ENCODE measurements at regions not wholly inside any gene's neighbourhood (a gene's known extent, or its start where the extent isn't known, plus 50 kb on each side); places are given as distances from the start of the nearest gene placed in this dataset.

DNA sequence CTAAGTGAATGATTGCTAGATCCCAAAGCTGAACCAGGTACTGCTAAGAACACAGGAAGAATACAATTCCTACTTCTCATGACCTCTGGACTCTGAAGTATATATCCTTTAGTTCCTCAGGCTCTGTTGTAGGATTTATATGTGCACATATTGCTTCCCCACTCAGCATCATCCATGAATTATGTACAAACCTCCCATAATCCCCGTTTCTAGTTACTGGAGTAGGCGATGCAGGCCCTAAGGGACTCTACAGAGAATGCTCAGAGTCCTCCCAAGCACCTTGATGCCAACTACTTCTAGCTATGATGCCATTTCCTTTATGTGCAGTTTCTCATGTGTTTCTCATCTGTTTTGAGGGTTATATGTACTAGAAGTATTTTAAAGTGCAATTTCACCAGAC is 154.9 kb upstream of the EPHA7 start:
- no peak overlapping the region for H3K27ac ChIP-seq
- intact Hi-C loops (cut with DNase I): no loop called here
- ATAC-seq: no peak
- DNase-seq: no peak
- no peaks in the 10 kb centered on the region for H3K4me1 ChIP-seq
- no peaks in the 10 kb centered on the region for H3K27me3 ChIP-seq
- H3K36me3 ChIP-seq: no peaks in the 10 kb centered on the region
- H3K4me3 ChIP-seq: no peak overlapping the region
- TF ChIP-seq CTCF (IDR thresholded peaks at IDR 0.05): no peak
- no peaks in the 10 kb centered on the region for H3K9me3 ChIP-seq

- ATAC-seq (no peak), DNase-seq (peak in 1 of 4 donors; percentile 71)
- TF ChIP-seq CTCF (IDR thresholded peaks at IDR 0.05): no peak
- H3K4me1 ChIP-seq: no peaks in the 10 kb centered on the region
- no peaks in the 10 kb centered on the region for H3K36me3 ChIP-seq
- H3K27me3 ChIP-seq: no peaks in the 10 kb centered on the region
- no peaks in the 10 kb centered on the region for H3K9me3 ChIP-seq
- no peak overlapping the region for H3K4me3 ChIP-seq
- H3K27ac ChIP-seq: no peak overlapping the region
- intact Hi-C loops (cut with DNase I): no loop called here
These were observed 152.0 kb upstream of the EPHA7 start for GRCh38 chr6:93571346-93571745.

- ATAC-seq (no peak), DNase-seq (no peak)
- Histone ChIP-seq H3K36me3 (no peaks in the 10 kb centered on the region), H3K9me3 (no peaks in the 10 kb centered on the region), H3K27ac (no peak overlapping the region), H3K4me3 (no peak overlapping the region), H3K4me1 (no peaks in the 10 kb centered on the region), H3K27me3 (no peaks in the 10 kb centered on the region)
- no peak for TF ChIP-seq CTCF (IDR thresholded peaks at IDR 0.05)
- intact Hi-C loops (cut with DNase I): no loop called here
These were observed 148.8 kb upstream of the EPHA7 start for GRCh38 chr6:93568169-93568568.

DNA sequence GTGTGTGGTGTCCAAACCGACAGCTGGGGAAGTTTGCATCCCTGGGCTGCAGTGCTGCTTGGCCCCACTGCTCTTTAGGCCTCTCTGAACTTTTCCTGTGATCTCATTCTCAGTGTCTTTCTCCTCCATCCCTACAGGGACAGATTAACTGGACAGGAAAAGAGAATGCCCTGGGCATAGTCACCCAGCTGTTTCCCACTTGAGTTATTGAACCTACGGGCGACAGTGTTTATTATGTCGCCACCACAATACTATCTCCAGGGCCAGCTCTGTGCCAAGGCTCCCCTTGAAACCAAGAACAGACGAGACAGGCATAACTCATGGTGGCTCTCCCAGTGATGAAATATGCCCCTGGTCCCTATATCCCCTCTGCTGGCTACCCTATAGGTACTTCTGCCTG is 147.8 kb upstream of the EPHA7 start:
- no peak for TF ChIP-seq CTCF (IDR thresholded peaks at IDR 0.05)
- DNase-seq: no peak
- Histone ChIP-seq H3K36me3 (no peaks in the 10 kb centered on the region), H3K4me3 (no peak overlapping the region), H3K9me3 (no peaks in the 10 kb centered on the region), H3K27ac (no peak overlapping the region), H3K27me3 (no peaks in the 10 kb centered on the region), H3K4me1 (no peaks in the 10 kb centered on the region)
- no peak for ATAC-seq
- intact Hi-C loops (cut with DNase I): no loop called here

- Histone ChIP-seq H3K27ac (no peak overlapping the region), H3K36me3 (no peaks in the 10 kb centered on the region), H3K27me3 (no peaks in the 10 kb centered on the region), H3K9me3 (no peaks in the 10 kb centered on the region), H3K4me3 (no peak overlapping the region), H3K4me1 (no peaks in the 10 kb centered on the region)
- ATAC-seq: no peak
- TF ChIP-seq CTCF (IDR thresholded peaks at IDR 0.05): no peak
- DNase-seq: no peak
- intact Hi-C loops (cut with DNase I): no loop called here
These were observed 146.9 kb upstream of the EPHA7 start for GRCh38 chr6:93566285-93566684.
